BE2C (cell line): ENCODE measurements at regions not wholly inside any gene's neighbourhood (a gene's known extent, or its start where the extent isn't known, plus 50 kb on each side); places are given as distances from the start of the nearest gene placed in this dataset.
"Not testable (repeated sequence)": the region's sequence is repeated elsewhere in the genome, so short reads cannot be mapped to it uniquely, and the experiment has no call there.

Source experiments
- DNase-seq: peaks from one replicate; pipeline ENCODE4 v3.0.0-alpha.2; 2020
- H3K27me3 ChIP-seq: fragments of 250-450 bp; sonication (Bioruptor Pico); 2 replicates; pipeline ENCODE4 v1.5.1; 2020; ENCODE audit warnings: mild to moderate bottlenecking
- H3K36me3 ChIP-seq: fragments of 250-450 bp; sonication (Bioruptor Pico); 2 replicates; pipeline ENCODE4 v1.5.1; 2020; ENCODE audit warnings: mild to moderate bottlenecking
- H3K4me1 ChIP-seq: fragments of 250-450 bp; sonication (Bioruptor Pico); 2 replicates; pipeline ENCODE4 v1.5.1; 2020
- H3K4me3 ChIP-seq: 2 replicates; pipeline ENCODE4 v1.5.1; 2011; ENCODE audit warnings: low read depth, low read length
- H3K9me3 ChIP-seq: fragments of 250-450 bp; sonication (Bioruptor Pico); 2 replicates; pipeline ENCODE4 v1.5.1; 2020
- CTCF ChIP-seq: IDR thresholded peaks from 2 replicates; pipeline ENCODE4 v1.5.1; 2012; ENCODE audit warnings: mild to moderate bottlenecking, low read depth, low read length

GRCh38 chr12:84128117-84128991, 784.2 kb downstream of the SLC6A15 start:
- H3K4me1 ChIP-seq = no peaks in the 10 kb centered on the region
- TF ChIP-seq CTCF = no peak
- no peak for DNase-seq
- no peaks in the 10 kb centered on the region for H3K36me3 ChIP-seq
- no peaks in the 10 kb centered on the region for H3K27me3 ChIP-seq
- H3K4me3 ChIP-seq = no peak overlapping the region
- no peaks in the 10 kb centered on the region for H3K9me3 ChIP-seq

GRCh38 chr12:84124211-84124610, 788.4 kb downstream of the SLC6A15 start:
- no peak for DNase-seq
- H3K4me3 ChIP-seq = no peak overlapping the region
- no peak for TF ChIP-seq CTCF
- H3K9me3 ChIP-seq = no peaks in the 10 kb centered on the region
- H3K4me1 ChIP-seq = no peaks in the 10 kb centered on the region
- H3K36me3 ChIP-seq = no peaks in the 10 kb centered on the region
- no peaks in the 10 kb centered on the region for H3K27me3 ChIP-seq

- Histone ChIP-seq H3K27me3 (no peaks in the 10 kb centered on the region), H3K4me3 (no peak overlapping the region), H3K4me1 (no peaks in the 10 kb centered on the region), H3K36me3 (no peaks in the 10 kb centered on the region), H3K9me3 (no peaks in the 10 kb centered on the region)
- no peak for TF ChIP-seq CTCF
- no peak for DNase-seq
Measured at GRCh38 chr12:84117190-84117589, 795.4 kb downstream of the SLC6A15 start.

GRCh38 chr12:84113666-84114065, 798.9 kb downstream of the SLC6A15 start:
- Histone ChIP-seq H3K4me3 (no peak overlapping the region), H3K9me3 (0 out of 2 replicates have a peak, but pooled peaks cover 3% of the 10 kb centered on the region), H3K4me1 (no peaks in the 10 kb centered on the region; the same call in 1 of the 2 replicates), H3K36me3 (no peaks in the 10 kb centered on the region), H3K27me3 (no peaks in the 10 kb centered on the region)
- DNase-seq = no peak
- no peak for TF ChIP-seq CTCF

GRCh38 chr12:84103886-84104285, 808.7 kb downstream of the SLC6A15 start:
- H3K27me3 ChIP-seq, H3K4me1 ChIP-seq, H3K4me3 ChIP-seq, H3K9me3 ChIP-seq, H3K36me3 ChIP-seq: not testable (repeated sequence)
- DNase-seq = peak; percentile 13

GRCh38 chr12:84101963-84102362, 810.6 kb downstream of the SLC6A15 start:
- not testable (repeated sequence) for H3K27me3 ChIP-seq, H3K4me3 ChIP-seq, H3K9me3 ChIP-seq, DNase-seq, H3K4me1 ChIP-seq, H3K36me3 ChIP-seq

- DNase-seq, H3K27me3 ChIP-seq, H3K9me3 ChIP-seq, H3K36me3 ChIP-seq, H3K4me1 ChIP-seq, H3K4me3 ChIP-seq: not testable (repeated sequence)
Measured at GRCh38 chr12:84099591-84099990, 813.0 kb downstream of the SLC6A15 start.
